ENCODE measurements at regions not wholly inside any gene's neighbourhood (a gene's known extent, or its start where the extent isn't known, plus 50 kb on each side); places are given as distances from the start of the nearest gene placed in this dataset.

GRCh38 chr13:104431895-104432294, 1365.7 kb upstream of the SLC10A2 start:
- TF ChIP-seq ZNF274 (IDR thresholded peaks at IDR 0.05; ENCODE audit: low read depth, low read length), result no peak
- H3K4me3 ChIP-seq (ENCODE audit: low read length), result no peak overlapping the region

- TF ChIP-seq ZNF274 (IDR thresholded peaks at IDR 0.05; ENCODE audit: low read depth, low read length), result no peak
- no peak overlapping the region for H3K4me3 ChIP-seq (ENCODE audit: low read length)
Measured at GRCh38 chr13:104426435-104426834, 1360.2 kb upstream of the SLC10A2 start.

- H3K4me3 ChIP-seq (ENCODE audit: low read length), result no peak overlapping the region
- no peak for TF ChIP-seq ZNF274 (IDR thresholded peaks at IDR 0.05; ENCODE audit: low read depth, low read length)
Measured at GRCh38 chr13:104422668-104423067, 1356.5 kb upstream of the SLC10A2 start.

- H3K4me3 ChIP-seq (ENCODE audit: low read length), result no peak overlapping the region
- TF ChIP-seq ZNF274 (IDR thresholded peaks at IDR 0.05; ENCODE audit: low read depth, low read length), result no peak
Measured at GRCh38 chr13:104416973-104417372, 1350.8 kb upstream of the SLC10A2 start.

- H3K4me3 ChIP-seq (ENCODE audit: low read length), result no peak overlapping the region
- TF ChIP-seq ZNF274 (IDR thresholded peaks at IDR 0.05; ENCODE audit: low read depth, low read length), result no peak
Measured at GRCh38 chr13:104414771-104415170, 1348.6 kb upstream of the SLC10A2 start.

- TF ChIP-seq ZNF274 (IDR thresholded peaks at IDR 0.05; ENCODE audit: low read depth, low read length), result no peak
- H3K4me3 ChIP-seq (ENCODE audit: low read length), result no peak overlapping the region
Measured at GRCh38 chr13:104414181-104414580, 1348.0 kb upstream of the SLC10A2 start.

- no peak overlapping the region for H3K4me3 ChIP-seq (ENCODE audit: low read length)
- TF ChIP-seq ZNF274 (IDR thresholded peaks at IDR 0.05; ENCODE audit: low read depth, low read length), result no peak
Measured at GRCh38 chr13:104411141-104411765, 1345.0 kb upstream of the SLC10A2 start.

- H3K4me3 ChIP-seq (ENCODE audit: low read length), result no peak overlapping the region
- TF ChIP-seq ZNF274 (IDR thresholded peaks at IDR 0.05; ENCODE audit: low read depth, low read length), result no peak
Measured at GRCh38 chr13:104408733-104409132, 1342.5 kb upstream of the SLC10A2 start.

- H3K4me3 ChIP-seq (ENCODE audit: low read length), result no peak overlapping the region
- TF ChIP-seq ZNF274 (IDR thresholded peaks at IDR 0.05; ENCODE audit: low read depth, low read length), result no peak
Measured at GRCh38 chr13:104404325-104404724, 1338.1 kb upstream of the SLC10A2 start.

- no peak overlapping the region for H3K4me3 ChIP-seq (ENCODE audit: low read length)
- no peak for TF ChIP-seq ZNF274 (IDR thresholded peaks at IDR 0.05; ENCODE audit: low read depth, low read length)
Measured at GRCh38 chr13:104389691-104390090, 1323.5 kb upstream of the SLC10A2 start.

- TF ChIP-seq ZNF274 (IDR thresholded peaks at IDR 0.05; ENCODE audit: low read depth, low read length), result no peak
- no peak overlapping the region for H3K4me3 ChIP-seq (ENCODE audit: low read length)
Measured at GRCh38 chr13:104387510-104387909, 1321.3 kb upstream of the SLC10A2 start.

GRCh38 chr13:104385404-104385803, 1319.2 kb upstream of the SLC10A2 start:
- TF ChIP-seq ZNF274 (IDR thresholded peaks at IDR 0.05; ENCODE audit: low read depth, low read length), result no peak

GRCh38 chr13:104382951-104383350, 1316.7 kb upstream of the SLC10A2 start:
- TF ChIP-seq ZNF274 (IDR thresholded peaks at IDR 0.05; ENCODE audit: low read depth, low read length), result no peak
- no peak overlapping the region for H3K4me3 ChIP-seq (ENCODE audit: low read length)

More at GRCh38 chr13:104385404-104385803, 1319.2 kb upstream of the SLC10A2 start:
- no peak overlapping the region for H3K4me3 ChIP-seq (ENCODE audit: low read length)

GRCh38 chr13:104376588-104376987, 1310.4 kb upstream of the SLC10A2 start:
- no peak overlapping the region for H3K4me3 ChIP-seq (ENCODE audit: low read length)
- TF ChIP-seq ZNF274 (IDR thresholded peaks at IDR 0.05; ENCODE audit: low read depth, low read length), result no peak

GRCh38 chr13:104375614-104376013, 1309.4 kb upstream of the SLC10A2 start:
- TF ChIP-seq ZNF274 (IDR thresholded peaks at IDR 0.05; ENCODE audit: low read depth, low read length), result no peak
- no peak overlapping the region for H3K4me3 ChIP-seq (ENCODE audit: low read length)

- no peak for TF ChIP-seq ZNF274 (IDR thresholded peaks at IDR 0.05; ENCODE audit: low read depth, low read length)
- no peak overlapping the region for H3K4me3 ChIP-seq (ENCODE audit: low read length)
Measured at GRCh38 chr13:104372095-104372655, 1306.0 kb upstream of the SLC10A2 start.

Measured in GM08714 (cell line).